ENCODE measurements at regions not wholly inside any gene's neighbourhood (a gene's known extent, or its start where the extent isn't known, plus 50 kb on each side); places are given as distances from the start of the nearest gene placed in this dataset.
A peak's percentile ranks its signal among the peaks of the same experiment; 100 is the strongest.

- DNase-seq = peak in 1 of 2 experiments; percentile 16
Measured at GRCh38 chr22:49372530-49373288, 455.0 kb downstream of the BRD1 start.

- DNase-seq = no peak
Measured at GRCh38 chr22:49372111-49372529, 455.6 kb downstream of the BRD1 start.

GRCh38 chr22:49371325-49372110, 456.2 kb downstream of the BRD1 start:
- no peak for DNase-seq

GRCh38 chr22:49370627-49371301, 456.9 kb downstream of the BRD1 start:
- DNase-seq = no peak

GRCh38 chr22:49369726-49370626, 457.7 kb downstream of the BRD1 start:
- DNase-seq = no peak

- peak; percentile 17 to 18 for DNase-seq
Measured at GRCh38 chr22:49368976-49369725, 458.5 kb downstream of the BRD1 start.

- DNase-seq = no peak
Measured at GRCh38 chr22:49368221-49368975, 459.3 kb downstream of the BRD1 start.

- DNase-seq = no peak
Measured at GRCh38 chr22:49367041-49367697, 460.5 kb downstream of the BRD1 start.

- no peak for DNase-seq
Measured at GRCh38 chr22:49366437-49366836, 461.2 kb downstream of the BRD1 start.

GRCh38 chr22:49365910-49366309, 461.8 kb downstream of the BRD1 start:
- peak in 1 of 2 experiments; percentile 21 for DNase-seq

GRCh38 chr22:49365191-49365837, 462.4 kb downstream of the BRD1 start:
- no peak for DNase-seq

- DNase-seq = no peak
Measured at GRCh38 chr22:49364398-49364797, 463.3 kb downstream of the BRD1 start.

GRCh38 chr22:49363526-49364230, 464.0 kb downstream of the BRD1 start:
- no peak for DNase-seq

GRCh38 chr22:49362211-49362839, 465.3 kb downstream of the BRD1 start:
- DNase-seq = no peak

- DNase-seq = no peak
Measured at GRCh38 chr22:49361164-49361563, 466.5 kb downstream of the BRD1 start.

- DNase-seq = no peak
Measured at GRCh38 chr22:49360746-49361145, 466.9 kb downstream of the BRD1 start.

GRCh38 chr22:49359076-49359475, 468.6 kb downstream of the BRD1 start:
- DNase-seq = no peak

- no peak for DNase-seq
Measured at GRCh38 chr22:49357661-49358440, 469.8 kb downstream of the BRD1 start.

All from NCI-H1930 (cell line).